ENCODE measurements at regions not wholly inside any gene's neighbourhood (a gene's known extent, or its start where the extent isn't known, plus 50 kb on each side); places are given as distances from the start of the nearest gene placed in this dataset.

DNA sequence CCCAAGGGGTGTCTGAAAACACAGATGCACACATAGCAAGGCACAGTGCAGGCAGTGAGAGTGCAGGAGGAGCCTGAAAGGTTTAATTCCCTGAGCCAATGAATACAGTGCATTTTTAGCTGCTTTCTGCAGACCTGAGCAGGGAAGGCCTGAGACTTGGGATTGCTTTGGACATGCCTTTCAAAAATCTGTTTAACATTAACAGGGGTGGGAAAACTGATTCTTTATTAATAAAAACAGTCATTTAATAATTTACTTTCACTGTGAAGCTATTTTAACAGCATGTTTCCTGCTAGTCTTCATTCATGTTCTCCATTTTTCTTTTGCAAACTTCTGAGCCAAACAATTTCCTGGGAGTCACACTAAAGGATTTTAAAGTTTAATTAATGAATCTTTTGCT, 488.1 kb downstream of the SMARCA1 start:
- no peak for TF ChIP-seq CTCF (IDR thresholded peaks at IDR 0.05)
- no peak for TF ChIP-seq POLR2A (IDR thresholded peaks at IDR 0.05)
- TF ChIP-seq POLR2AphosphoS5 (IDR thresholded peaks at IDR 0.05), result no peak

Measured in stomach (tissue), 4 donors.